A549 (cell line): ENCODE measurements at regions not wholly inside any gene's neighbourhood (a gene's known extent, or its start where the extent isn't known, plus 50 kb on each side); places are given as distances from the start of the nearest gene placed in this dataset.
"Not testable (repeated sequence)": the region's sequence is repeated elsewhere in the genome, so short reads cannot be mapped to it uniquely, and the experiment has no call there.

Experiments
- ATAC-seq, 2 experiments: fragments of 200-7000 bp in 1 of 2; fragments of >200 bp in 1 of 2; cut with Nextera tagmentation in 1 of 2; cut with Tn5 transposase in 1 of 2; 3 replicates each; pipeline versions ENCODE4 v1.8.0 to v1.9.1; 2018 to 2020; ENCODE audit warnings: mild to moderate bottlenecking in 1 of 2, moderate library complexity in 1 of 2
- CTCF ChIA-PET: fragments of 300-600 bp; sonication (Branson Sonifier 250); formaldehyde crosslinking; extraction: SDS; loops from one replicate; lab custom pipeline; 2021; ENCODE audit warnings: antibody characterized with exemption, inconsistent platforms; lab: Yijun Ruan, JAX
- POLR2A ChIA-PET: fragments of 350-600 bp; formaldehyde crosslinking; extraction: SDS; loops from one replicate; lab custom pipeline; 2021; ENCODE audit warnings: antibody characterized with exemption, inconsistent platforms; lab: Yijun Ruan, JAX
- DNase-seq, 2 experiments: peaks; one replicate each; pipeline versions ENCODE4 v3.0.0 to v3.0.0-alpha.2; 2011 to 2016; ENCODE audit warnings: low read depth in 1 of 2, low spot score in 1 of 2
- FAIRE-seq: peaks from 2 replicates; lab custom pipeline; 2011; peaks lifted over from hg19 to GRCh38; lab: Jason Lieb, UNC
- H3K27ac ChIP-seq, 2 experiments: fragments of >200 bp; sonication (Bioruptor Twin); formaldehyde crosslinking; 3 replicates each; pipeline ENCODE4 v1.5.1; 2016 to 2017
- H3K4me1 ChIP-seq: fragments of >200 bp; sonication (Bioruptor Twin); formaldehyde crosslinking; 3 replicates; pipeline ENCODE4 v1.6.1; 2016
- H3K4me2 ChIP-seq: fragments of >200 bp; sonication (Bioruptor Twin); formaldehyde crosslinking; 3 replicates; pipeline ENCODE4 v1.6.1; 2016
- H3K4me3 ChIP-seq: fragments of >200 bp; sonication (Bioruptor Twin); formaldehyde crosslinking; 3 replicates; pipeline ENCODE4 v1.5.1; 2016
- H3K9me3 ChIP-seq: fragments of >200 bp; sonication (Bioruptor Twin); formaldehyde crosslinking; 3 replicates; pipeline ENCODE4 v1.6.1; 2016
- CBX2 ChIP-seq: fragments of 200-600 bp; sonication (generic); IDR thresholded peaks from 2 replicates; pipeline ENCODE4 v1.6.1; 2016; ENCODE audit warnings: low read depth, mild to moderate bottlenecking, borderline replicate concordance
- EHF ChIP-seq: fragments of 250-450 bp; sonication (Bioruptor Pico); IDR thresholded peaks from 2 replicates; pipeline ENCODE4 v1.5.0; 2020; ENCODE audit warnings: mild to moderate bottlenecking
- FOSL2 ChIP-seq, 2 experiments: fragments of 450-650 bp in 1 of 2; fragments of >200 bp in 1 of 2; sonication (Bioruptor Twin) in 1 of 2; formaldehyde crosslinking; IDR thresholded peaks; 2 replicates each; pipeline versions ENCODE4 v1.5.0 to v1.6.1; 2016 to 2020; ENCODE audit warnings: mild to moderate bottlenecking in 1 of 2, moderate library complexity in 1 of 2
- HDAC2 ChIP-seq: fragments of 200-600 bp; sonication (generic); IDR thresholded peaks from 2 replicates; pipeline ENCODE4 v1.6.1; 2016
- HEYL ChIP-seq: fragments of 250-450 bp; sonication (Bioruptor Pico); IDR thresholded peaks from 2 replicates; pipeline ENCODE4 v1.8.0; 2021; ENCODE audit warnings: mild to moderate bottlenecking, moderate library complexity
- MAFK ChIP-seq: fragments of 450-650 bp; IDR thresholded peaks from 2 replicates; pipeline ENCODE4 v1.6.1; 2014; ENCODE audit not compliant: partially characterized antibody
- MYC ChIP-seq: IDR thresholded peaks from 2 replicates; pipeline ENCODE4 v1.6.1; 2012; ENCODE audit warnings: mild to moderate bottlenecking, inconsistent platforms, low read length, improper control_type of control experiment, borderline replicate concordance
- POLR2AphosphoS2 ChIP-seq: conservative IDR thresholded peaks from 2 replicates; pipeline ENCODE4 v1.6.1; 2012; ENCODE audit warnings: low read length, improper control_type of control experiment, inconsistent platforms
- RAD21 ChIP-seq, 2 experiments: fragments of >200 bp in 1 of 2; sonication (Bioruptor Twin) in 1 of 2; formaldehyde crosslinking in 1 of 2; IDR thresholded peaks in 1 of 2; conservative IDR thresholded peaks in 1 of 2; 2 replicates in 1 of 2; 3 replicates in 1 of 2; pipeline ENCODE4 v1.6.1; 2012 to 2018; ENCODE audit warnings: inconsistent platforms in 1 of 2
- RNF2 ChIP-seq: fragments of 200-600 bp; sonication (generic); IDR thresholded peaks from 2 replicates; pipeline ENCODE4 v1.6.1; 2016; ENCODE audit warnings: low read depth, mild to moderate bottlenecking, antibody characterized with exemption, moderate library complexity, borderline replicate concordance
- SREBF2 ChIP-seq: fragments of 450-650 bp; IDR thresholded peaks from 2 replicates; pipeline ENCODE4 v1.6.1; 2014; ENCODE audit warnings: mild to moderate bottlenecking, moderate library complexity
- ZFP36 ChIP-seq: fragments of 450-650 bp; IDR thresholded peaks from 2 replicates; pipeline ENCODE4 v1.6.1; 2014; ENCODE audit warnings: borderline replicate concordance; ENCODE audit not compliant: partially characterized antibody
- WGBS: methylation state at CpG from one replicate; pipeline ENCODE4 v1.1.6; 2017; ENCODE audit errors: missing lambda C conversion rate; 5-methylcytosine and 5-hydroxymethylcytosine counted together
- TF ChIP-seq, protein P1 (sequence below): fragments of 150-350 bp; IDR thresholded peaks from 2 replicates; pipeline ENCODE4 v1.6.1; 2014; ENCODE audit warnings: low read depth, mild to moderate bottlenecking, low read length
- TF ChIP-seq, protein P2 (sequence below): fragments of >200 bp; sonication (Bioruptor Twin); formaldehyde crosslinking; IDR thresholded peaks from 2 replicates; pipeline ENCODE4 v1.6.1; 2016
- TF ChIP-seq, protein P3 (sequence below): fragments of 450-650 bp; IDR thresholded peaks from 2 replicates; pipeline ENCODE4 v1.6.1; 2014; ENCODE audit warnings: antibody characterized with exemption
- TF ChIP-seq, protein P4 (sequence below): IDR thresholded peaks from 2 replicates; pipeline ENCODE4 v1.6.1; 2012
- TF ChIP-seq, protein P5 (sequence below): fragments of 250-450 bp; sonication (Bioruptor Pico); IDR thresholded peaks from 2 replicates; pipeline ENCODE4 v1.5.0; 2021; ENCODE audit warnings: mild to moderate bottlenecking, moderate library complexity, borderline replicate concordance

DNA sequence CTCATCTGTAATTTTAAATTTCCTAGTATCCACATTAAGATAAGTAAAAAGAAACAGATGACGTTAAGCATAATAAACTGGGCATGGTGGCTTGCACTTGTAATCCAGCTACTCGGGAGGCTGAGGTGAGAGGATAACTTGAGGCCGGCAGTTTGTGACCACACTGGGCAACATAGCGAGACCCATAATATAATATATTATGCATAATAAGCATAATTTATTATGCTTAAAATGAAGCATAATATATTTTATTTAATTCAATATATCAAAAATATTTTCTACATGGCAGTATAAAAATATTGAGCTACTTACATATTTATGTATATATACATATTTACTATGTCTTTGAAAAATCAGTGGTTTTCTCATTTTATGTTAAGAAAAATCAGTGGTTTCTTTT lies 128.3 kb downstream of the GOSR1 start:
- 95% methylated on average over 4 of the region's 4 CpGs for WGBS
- POLR2A ChIA-PET: no interaction called here
- FAIRE-seq: no peak
- Histone ChIP-seq H3K4me2 (no peak overlapping the region), H3K9me3 (no peaks in the 10 kb centered on the region)
- TF ChIP-seq, protein P1, sequence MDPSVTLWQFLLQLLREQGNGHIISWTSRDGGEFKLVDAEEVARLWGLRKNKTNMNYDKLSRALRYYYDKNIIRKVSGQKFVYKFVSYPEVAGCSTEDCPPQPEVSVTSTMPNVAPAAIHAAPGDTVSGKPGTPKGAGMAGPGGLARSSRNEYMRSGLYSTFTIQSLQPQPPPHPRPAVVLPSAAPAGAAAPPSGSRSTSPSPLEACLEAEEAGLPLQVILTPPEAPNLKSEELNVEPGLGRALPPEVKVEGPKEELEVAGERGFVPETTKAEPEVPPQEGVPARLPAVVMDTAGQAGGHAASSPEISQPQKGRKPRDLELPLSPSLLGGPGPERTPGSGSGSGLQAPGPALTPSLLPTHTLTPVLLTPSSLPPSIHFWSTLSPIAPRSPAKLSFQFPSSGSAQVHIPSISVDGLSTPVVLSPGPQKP: no peak
- TF ChIP-seq MAFK (peak; percentile 57), EHF (CRISPR knock-in tag) (no peak), RAD21 (conservative IDR thresholded peaks at IDR 0.05 in 1 of 2, IDR thresholded peaks at IDR 0.05 in 1 of 2) (no peak), CBX2 (no peak)
- TF ChIP-seq, all 56 proteins: peak for 1
- no peak for ATAC-seq
- no peak overlapping the region for H3K4me3 ChIP-seq
- no peak overlapping the region for H3K27ac ChIP-seq
- no peak for DNase-seq
- CTCF ChIA-PET: interaction anchor here (0.7 to 1.7 kb wide), 2 partner anchors 14 to 56 kb away, joined by 3 to 4 read pairs; no protein-coding TSS in a partner anchor
- peaks cover 6% of the 10 kb centered on the region; the same call in 1 of the 3 replicates for H3K4me1 ChIP-seq

DNA sequence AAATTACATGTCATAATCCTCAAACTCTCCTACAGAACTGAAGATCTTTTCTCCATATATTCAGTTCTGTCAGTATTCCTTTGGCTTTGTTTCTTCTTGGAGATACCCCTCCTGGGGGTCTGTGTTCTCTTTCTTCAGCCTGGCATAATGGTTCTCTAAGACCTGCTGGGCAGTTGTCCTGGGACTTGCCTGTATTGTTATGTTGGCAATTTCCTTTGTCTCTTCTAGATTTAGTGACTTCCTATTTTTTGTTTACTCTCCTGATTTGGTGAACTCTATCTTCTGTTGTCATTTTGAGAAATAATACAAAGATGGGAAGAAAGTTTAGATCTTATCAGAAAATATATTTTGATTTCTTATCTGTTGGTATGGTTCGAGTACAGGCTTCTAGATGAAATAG lies 127.8 kb downstream of the GOSR1 start:
- H3K4me3 ChIP-seq: no peak overlapping the region
- ChIA-PET POLR2A (no interaction called here), CTCF (interaction anchor here (0.7 to 1.7 kb wide), 2 partner anchors 14 to 56 kb away, joined by 3 to 4 read pairs; no protein-coding TSS in a partner anchor)
- no peak overlapping the region for H3K27ac ChIP-seq
- no peak for FAIRE-seq
- TF ChIP-seq MYC: no peak
- no peak for TF ChIP-seq SREBF2
- TF ChIP-seq FOSL2 (IDR thresholded peaks at IDR 0.05): no peak
- no peak for TF ChIP-seq FOSL2 (CRISPR knock-in tag; IDR thresholded peaks at IDR 0.05)
- TF ChIP-seq MAFK: no peak
- TF ChIP-seq HEYL (CRISPR knock-in tag): no peak
- TF ChIP-seq, protein P2, sequence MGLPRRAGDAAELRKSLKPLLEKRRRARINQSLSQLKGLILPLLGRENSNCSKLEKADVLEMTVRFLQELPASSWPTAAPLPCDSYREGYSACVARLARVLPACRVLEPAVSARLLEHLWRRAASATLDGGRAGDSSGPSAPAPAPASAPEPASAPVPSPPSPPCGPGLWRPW: no peak
- TF ChIP-seq, all 56 proteins: peak for 0
- 91% methylated on average over 1 of the region's 1 CpG for WGBS
- no peak overlapping the region for H3K4me2 ChIP-seq
- peaks cover 6% of the 10 kb centered on the region; the same call in 1 of the 3 replicates for H3K4me1 ChIP-seq
- H3K9me3 ChIP-seq: no peaks in the 10 kb centered on the region
- DNase-seq: no peak
- no peak for ATAC-seq

DNA sequence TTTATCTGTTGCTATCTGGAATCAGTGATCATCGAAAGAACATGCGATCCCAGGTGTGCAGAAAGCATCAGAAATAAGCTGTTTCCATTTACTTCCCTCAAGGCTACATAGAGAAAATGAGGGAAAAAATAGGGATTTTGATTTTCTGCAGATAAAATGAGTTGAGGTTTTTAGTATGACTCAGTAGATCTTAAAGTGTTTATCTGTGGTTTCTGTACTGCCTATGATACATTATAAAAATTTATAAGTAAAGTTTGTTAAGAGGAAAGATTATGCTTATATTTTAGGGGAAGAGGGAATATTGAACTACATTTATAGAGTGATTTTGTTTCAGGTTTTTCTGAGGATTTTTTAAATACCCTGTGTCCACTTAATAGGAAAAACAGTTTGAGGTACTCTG lies 125.2 kb downstream of the GOSR1 start:
- not testable (repeated sequence) for H3K27ac ChIP-seq, ATAC-seq
- 84% methylated on average over 2 of the region's 2 CpGs for WGBS

DNA sequence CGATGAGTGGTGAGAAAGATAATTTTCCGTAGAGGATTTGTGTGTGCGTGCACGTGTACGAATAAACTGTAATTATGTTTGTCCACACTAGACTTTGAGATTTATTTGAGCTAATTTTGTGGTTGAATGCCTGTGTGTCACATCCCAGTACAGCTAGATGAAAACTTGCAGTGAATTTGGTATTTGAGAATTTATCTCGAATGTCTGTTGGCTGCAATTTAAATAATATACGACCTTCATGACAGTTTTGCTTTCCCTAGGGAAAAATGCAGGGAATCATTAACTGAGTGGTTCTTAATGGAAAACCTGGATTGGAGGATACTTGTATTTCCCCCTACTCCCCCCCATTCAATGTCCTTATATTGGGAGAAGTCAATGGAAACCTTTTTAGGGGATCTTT lies 124.8 kb downstream of the GOSR1 start:
- ATAC-seq, POLR2A ChIA-PET, H3K9me3 ChIP-seq, CTCF ChIA-PET, DNase-seq, FAIRE-seq: not testable (repeated sequence)
- WGBS: 46% methylated on average over 7 of the region's 7 CpGs
- H3K27ac ChIP-seq: peak overlapping the region in 1 of 2 experiments; percentile 0; a peak in 1 of 6 replicates
- peak overlapping the region; percentile 79 for H3K4me2 ChIP-seq
- peak overlapping the region; percentile 83 for H3K4me3 ChIP-seq
- peaks cover 11% of the 10 kb centered on the region; the same call in 2 of the 3 replicates for H3K4me1 ChIP-seq

More for the DNA sequence above, 125.2 kb downstream of the GOSR1 start:
- DNase-seq, H3K4me3 ChIP-seq, CTCF ChIA-PET, FAIRE-seq, POLR2A ChIA-PET, H3K9me3 ChIP-seq: not testable (repeated sequence)
- peaks cover 11% of the 10 kb centered on the region; the same call in 2 of the 3 replicates for H3K4me1 ChIP-seq
- H3K4me2 ChIP-seq: peak overlapping the region; percentile 79

DNA sequence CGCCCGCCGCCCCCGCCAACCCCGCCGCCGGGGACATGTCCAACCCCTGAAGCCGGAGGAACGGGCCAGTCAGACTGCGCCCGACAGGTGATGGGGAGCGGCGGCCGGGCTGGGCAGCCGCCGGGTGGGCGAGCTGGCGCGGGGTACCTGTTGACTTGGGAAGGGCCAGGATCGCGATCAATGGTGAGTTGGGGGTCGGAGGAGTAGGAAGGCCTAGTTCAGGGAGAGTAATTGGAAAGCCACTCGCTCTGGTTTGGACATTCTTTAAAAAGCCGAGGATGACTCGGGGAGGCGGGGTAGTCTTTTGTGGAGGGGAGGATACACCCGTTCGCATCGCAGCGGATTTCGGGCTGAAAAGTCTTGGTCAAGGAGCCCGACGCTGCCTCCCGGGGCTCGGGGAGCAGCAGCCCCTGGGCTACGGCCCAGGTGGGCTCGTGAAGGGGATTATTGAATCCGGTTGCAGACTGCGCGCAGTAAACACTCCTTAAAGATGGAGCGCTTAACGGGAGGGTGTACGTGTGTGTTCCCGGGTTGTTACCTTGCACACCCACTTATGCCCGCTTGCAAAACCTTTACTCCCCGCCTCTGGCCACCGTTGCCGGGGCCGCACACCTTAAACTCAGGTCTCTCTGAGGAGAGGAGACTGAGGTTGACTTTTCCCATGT lies 123.8 kb downstream of the GOSR1 start:
- no peak for FAIRE-seq
- Histone ChIP-seq H3K4me1 (peaks cover 11% of the 10 kb centered on the region; the same call in 2 of the 3 replicates), H3K4me2 (peak overlapping the region; percentile 79), H3K27ac (peak overlapping the region; percentile 94 to 96), H3K9me3 (no peaks in the 10 kb centered on the region), H3K4me3 (peak overlapping the region; percentile 83)
- under 1% methylated on average over 38 of the region's 49 CpGs for WGBS
- CTCF ChIA-PET: interaction anchor here (0.5 to 1.8 kb wide), 5 partner anchors 11 to 405 kb away, joined by 3 to 4 read pairs (median 4); no protein-coding TSS in a partner anchor
- peak; percentile 48 to 58 for DNase-seq
- POLR2A ChIA-PET: interaction anchor here (0.5 to 1.5 kb wide), 6 partner anchors 13 to 367 kb away, joined by 3 to 16 read pairs (median 4); partner anchors contain the start of gene GOSR1
- ATAC-seq: peak; percentile 42 to 58
- no peak for TF ChIP-seq HDAC2
- TF ChIP-seq ZFP36: no peak
- TF ChIP-seq, protein P3, sequence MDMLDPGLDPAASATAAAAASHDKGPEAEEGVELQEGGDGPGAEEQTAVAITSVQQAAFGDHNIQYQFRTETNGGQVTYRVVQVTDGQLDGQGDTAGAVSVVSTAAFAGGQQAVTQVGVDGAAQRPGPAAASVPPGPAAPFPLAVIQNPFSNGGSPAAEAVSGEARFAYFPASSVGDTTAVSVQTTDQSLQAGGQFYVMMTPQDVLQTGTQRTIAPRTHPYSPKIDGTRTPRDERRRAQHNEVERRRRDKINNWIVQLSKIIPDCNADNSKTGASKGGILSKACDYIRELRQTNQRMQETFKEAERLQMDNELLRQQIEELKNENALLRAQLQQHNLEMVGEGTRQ: no peak
- TF ChIP-seq FOSL2 (IDR thresholded peaks at IDR 0.05): no peak
- no peak for TF ChIP-seq FOSL2 (CRISPR knock-in tag; IDR thresholded peaks at IDR 0.05)
- TF ChIP-seq, protein P4, sequence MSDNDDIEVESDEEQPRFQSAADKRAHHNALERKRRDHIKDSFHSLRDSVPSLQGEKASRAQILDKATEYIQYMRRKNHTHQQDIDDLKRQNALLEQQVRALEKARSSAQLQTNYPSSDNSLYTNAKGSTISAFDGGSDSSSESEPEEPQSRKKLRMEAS: no peak
- TF ChIP-seq, protein P1: no peak
- no peak for TF ChIP-seq RNF2
- TF ChIP-seq POLR2AphosphoS2: no peak
- TF ChIP-seq, protein P5, sequence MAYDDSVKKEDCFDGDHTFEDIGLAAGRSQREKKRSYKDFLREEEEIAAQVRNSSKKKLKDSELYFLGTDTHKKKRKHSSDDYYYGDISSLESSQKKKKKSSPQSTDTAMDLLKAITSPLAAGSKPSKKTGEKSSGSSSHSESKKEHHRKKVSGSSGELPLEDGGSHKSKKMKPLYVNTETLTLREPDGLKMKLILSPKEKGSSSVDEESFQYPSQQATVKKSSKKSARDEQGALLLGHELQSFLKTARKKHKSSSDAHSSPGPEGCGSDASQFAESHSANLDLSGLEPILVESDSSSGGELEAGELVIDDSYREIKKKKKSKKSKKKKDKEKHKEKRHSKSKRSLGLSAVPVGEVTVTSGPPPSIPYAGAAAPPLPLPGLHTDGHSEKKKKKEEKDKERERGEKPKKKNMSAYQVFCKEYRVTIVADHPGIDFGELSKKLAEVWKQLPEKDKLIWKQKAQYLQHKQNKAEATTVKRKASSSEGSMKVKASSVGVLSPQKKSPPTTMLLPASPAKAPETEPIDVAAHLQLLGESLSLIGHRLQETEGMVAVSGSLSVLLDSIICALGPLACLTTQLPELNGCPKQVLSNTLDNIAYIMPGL (CRISPR knock-in tag): no peak
